ENCODE measurements at regions not wholly inside any gene's neighbourhood (a gene's known extent, or its start where the extent isn't known, plus 50 kb on each side); places are given as distances from the start of the nearest gene placed in this dataset.

DNA sequence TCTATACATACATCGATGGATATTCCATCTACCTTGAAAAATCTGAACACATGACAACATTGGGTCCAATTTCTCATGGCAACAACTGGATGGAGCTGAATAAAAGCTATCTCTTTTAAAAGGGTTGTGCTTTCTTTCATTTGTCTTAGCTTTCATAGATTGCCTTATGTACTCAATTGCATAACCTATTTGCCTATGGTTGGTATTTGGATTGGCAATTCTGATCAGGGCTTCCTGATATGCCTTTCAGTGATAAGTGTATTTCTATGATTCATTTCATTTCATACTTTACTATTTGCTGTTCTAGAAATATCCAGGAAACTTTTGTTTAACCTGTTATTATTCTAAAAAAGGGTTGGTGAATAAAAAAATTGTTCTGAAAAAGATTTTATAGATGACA is 509.9 kb downstream of the GRXCR1 start:
- Histone ChIP-seq H3K4me3 (ENCODE audit: low read length) (no peak overlapping the region), H3K9me3 (replicated peaks; ENCODE audit: control insufficient read depth, low read depth, low read length) (peaks cover 18% of the 10 kb centered on the region), H3K4me1 (ENCODE audit: control insufficient read depth, insufficient read depth, low read length) (no peaks in the 10 kb centered on the region), H3K36me3 (ENCODE audit: control insufficient read depth, insufficient read depth, low read length) (no peaks in the 10 kb centered on the region), H3K27ac (ENCODE audit: low read length) (no peak overlapping the region), H3K27me3 (ENCODE audit: control insufficient read depth, insufficient read depth, low read length) (no peaks in the 10 kb centered on the region)
- no peak for DNase-seq
- no CpG with 5 or more reads among the region's 1 CpG for WGBS (ENCODE audit: insufficient coverage)

GRCh38 chr4:43410636-43411035 is 518.1 kb downstream of the GRXCR1 start:
- no peaks in the 10 kb centered on the region for H3K36me3 ChIP-seq (ENCODE audit: control insufficient read depth, insufficient read depth, low read length)

DNA sequence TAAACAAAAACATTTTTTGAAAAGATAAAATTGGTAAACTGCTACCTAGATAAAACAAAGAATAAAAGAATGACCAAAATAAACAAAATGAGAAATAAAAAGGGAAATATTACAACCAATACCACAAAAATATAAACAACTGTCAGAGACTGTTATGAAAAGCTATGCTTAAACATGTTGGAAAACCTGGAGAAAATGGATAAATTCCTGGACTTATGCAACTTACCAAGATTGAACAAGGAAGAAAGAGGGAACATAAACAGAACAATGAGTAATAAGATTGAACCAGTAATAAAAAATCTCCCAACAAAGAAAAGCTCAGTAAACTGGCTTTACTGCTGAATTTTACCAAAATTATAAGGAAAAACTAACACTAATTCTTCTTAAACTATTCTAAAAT is 518.7 kb downstream of the GRXCR1 start:
- H3K27me3 ChIP-seq (ENCODE audit: control insufficient read depth, insufficient read depth, low read length): no peaks in the 10 kb centered on the region
- no peaks in the 10 kb centered on the region for H3K36me3 ChIP-seq (ENCODE audit: control insufficient read depth, insufficient read depth, low read length)
- H3K4me1 ChIP-seq (ENCODE audit: control insufficient read depth, insufficient read depth, low read length): no peaks in the 10 kb centered on the region
- DNase-seq: no peak
- no peak overlapping the region for H3K4me3 ChIP-seq (ENCODE audit: low read length)
- H3K9me3 ChIP-seq (replicated peaks; ENCODE audit: control insufficient read depth, low read depth, low read length): peaks cover 12% of the 10 kb centered on the region
- no peak overlapping the region for H3K27ac ChIP-seq (ENCODE audit: low read length)

More at GRCh38 chr4:43410636-43411035, 518.1 kb downstream of the GRXCR1 start:
- Histone ChIP-seq H3K4me3 (ENCODE audit: low read length) (no peak overlapping the region), H3K27me3 (ENCODE audit: control insufficient read depth, insufficient read depth, low read length) (no peaks in the 10 kb centered on the region), H3K4me1 (ENCODE audit: control insufficient read depth, insufficient read depth, low read length) (no peaks in the 10 kb centered on the region), H3K9me3 (replicated peaks; ENCODE audit: control insufficient read depth, low read depth, low read length) (peaks cover 18% of the 10 kb centered on the region), H3K27ac (ENCODE audit: low read length) (no peak overlapping the region)
- WGBS (ENCODE audit: insufficient coverage): 84% methylated on average over 4 of the region's 9 CpGs
- no peak for DNase-seq

DNA sequence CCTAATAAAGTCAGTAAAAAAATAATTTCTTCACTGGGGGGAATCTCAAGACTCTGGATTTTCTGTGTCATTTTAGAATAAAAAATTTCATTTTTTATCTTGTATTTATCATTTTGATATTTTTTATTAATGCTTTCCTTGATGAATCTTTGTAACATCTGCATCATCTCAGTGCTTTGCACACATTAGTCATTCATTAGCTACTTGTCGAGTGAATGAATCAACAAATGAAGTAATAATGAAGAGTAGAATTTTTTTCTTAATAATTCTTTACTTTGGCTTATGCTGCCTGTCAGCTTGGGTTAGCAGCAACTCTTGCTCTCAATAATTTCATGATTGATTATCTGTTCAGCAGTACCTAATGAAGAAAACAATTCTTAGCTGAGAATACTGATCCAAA is 530.8 kb downstream of the GRXCR1 start:
- Histone ChIP-seq H3K36me3 (ENCODE audit: control insufficient read depth, insufficient read depth, low read length) (no peaks in the 10 kb centered on the region), H3K4me3 (ENCODE audit: low read length) (no peak overlapping the region), H3K4me1 (ENCODE audit: control insufficient read depth, insufficient read depth, low read length) (no peaks in the 10 kb centered on the region), H3K27ac (ENCODE audit: low read length) (no peak overlapping the region), H3K27me3 (ENCODE audit: control insufficient read depth, insufficient read depth, low read length) (no peaks in the 10 kb centered on the region), H3K9me3 (replicated peaks; ENCODE audit: control insufficient read depth, low read depth, low read length) (peaks cover 8% of the 10 kb centered on the region)
- WGBS (ENCODE audit: insufficient coverage): no CpG with 5 or more reads among the region's 1 CpG
- DNase-seq: no peak

GRCh38 chr4:43425206-43425605 is 532.7 kb downstream of the GRXCR1 start:
- no CpG with 5 or more reads among the region's 1 CpG for WGBS (ENCODE audit: insufficient coverage)
- no peaks in the 10 kb centered on the region for H3K27me3 ChIP-seq (ENCODE audit: control insufficient read depth, insufficient read depth, low read length)
- no peak overlapping the region for H3K27ac ChIP-seq (ENCODE audit: low read length)
- peaks cover 3% of the 10 kb centered on the region for H3K9me3 ChIP-seq (replicated peaks; ENCODE audit: control insufficient read depth, low read depth, low read length)
- no peak for DNase-seq
- H3K4me1 ChIP-seq (ENCODE audit: control insufficient read depth, insufficient read depth, low read length): no peaks in the 10 kb centered on the region
- no peaks in the 10 kb centered on the region for H3K36me3 ChIP-seq (ENCODE audit: control insufficient read depth, insufficient read depth, low read length)
- no peak overlapping the region for H3K4me3 ChIP-seq (ENCODE audit: low read length)

- no peaks in the 10 kb centered on the region for H3K27me3 ChIP-seq (ENCODE audit: control insufficient read depth, insufficient read depth, low read length)
- WGBS (ENCODE audit: insufficient coverage): no CpG with 5 or more reads among the region's 1 CpG
- H3K4me1 ChIP-seq (ENCODE audit: control insufficient read depth, insufficient read depth, low read length): no peaks in the 10 kb centered on the region
- no peak for DNase-seq
- H3K9me3 ChIP-seq (replicated peaks; ENCODE audit: control insufficient read depth, low read depth, low read length): peaks cover 4% of the 10 kb centered on the region
- H3K4me3 ChIP-seq (ENCODE audit: low read length): no peak overlapping the region
- H3K27ac ChIP-seq (ENCODE audit: low read length): no peak overlapping the region
- no peaks in the 10 kb centered on the region for H3K36me3 ChIP-seq (ENCODE audit: control insufficient read depth, insufficient read depth, low read length)
These were observed 542.8 kb downstream of the GRXCR1 start for GRCh38 chr4:43435291-43435690.

- peaks cover 2% of the 10 kb centered on the region for H3K4me1 ChIP-seq (ENCODE audit: control insufficient read depth, insufficient read depth, low read length)
- no peak overlapping the region for H3K4me3 ChIP-seq (ENCODE audit: low read length)
- H3K9me3 ChIP-seq (replicated peaks; ENCODE audit: control insufficient read depth, low read depth, low read length): peaks cover 2% of the 10 kb centered on the region
- H3K27ac ChIP-seq (ENCODE audit: low read length): no peak overlapping the region
- no peaks in the 10 kb centered on the region for H3K27me3 ChIP-seq (ENCODE audit: control insufficient read depth, insufficient read depth, low read length)
- H3K36me3 ChIP-seq (ENCODE audit: control insufficient read depth, insufficient read depth, low read length): no peaks in the 10 kb centered on the region
- DNase-seq: no peak
These were observed 560.4 kb downstream of the GRXCR1 start for GRCh38 chr4:43452948-43453347.

DNA sequence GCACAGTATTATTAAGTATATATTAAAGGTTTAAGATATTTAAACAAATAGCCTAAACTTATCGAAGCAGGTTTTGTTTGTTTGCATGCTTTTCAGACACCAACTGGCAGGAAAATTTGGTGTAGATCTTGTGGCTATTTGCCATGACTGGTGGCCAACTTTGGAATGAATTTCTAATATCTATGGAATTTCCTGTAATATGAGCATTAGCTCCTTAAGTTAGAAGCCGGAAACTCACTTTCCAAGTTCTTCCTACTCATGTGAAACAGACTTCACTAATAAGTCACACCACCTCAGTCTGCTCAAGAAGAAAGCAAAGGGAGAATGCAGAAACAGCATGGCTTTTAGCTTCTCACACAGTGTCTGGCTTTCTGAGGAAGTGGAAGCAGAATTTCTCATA is 563.9 kb downstream of the GRXCR1 start:
- DNase-seq: peak; percentile 1
- no CpG with 5 or more reads among the region's 2 CpGs for WGBS (ENCODE audit: insufficient coverage)
- Histone ChIP-seq H3K4me1 (ENCODE audit: control insufficient read depth, insufficient read depth, low read length) (peaks cover 2% of the 10 kb centered on the region), H3K4me3 (ENCODE audit: low read length) (no peak overlapping the region), H3K9me3 (replicated peaks; ENCODE audit: control insufficient read depth, low read depth, low read length) (no peaks in the 10 kb centered on the region), H3K36me3 (ENCODE audit: control insufficient read depth, insufficient read depth, low read length) (no peaks in the 10 kb centered on the region), H3K27me3 (ENCODE audit: control insufficient read depth, insufficient read depth, low read length) (no peaks in the 10 kb centered on the region), H3K27ac (ENCODE audit: low read length) (no peak overlapping the region)

DNA sequence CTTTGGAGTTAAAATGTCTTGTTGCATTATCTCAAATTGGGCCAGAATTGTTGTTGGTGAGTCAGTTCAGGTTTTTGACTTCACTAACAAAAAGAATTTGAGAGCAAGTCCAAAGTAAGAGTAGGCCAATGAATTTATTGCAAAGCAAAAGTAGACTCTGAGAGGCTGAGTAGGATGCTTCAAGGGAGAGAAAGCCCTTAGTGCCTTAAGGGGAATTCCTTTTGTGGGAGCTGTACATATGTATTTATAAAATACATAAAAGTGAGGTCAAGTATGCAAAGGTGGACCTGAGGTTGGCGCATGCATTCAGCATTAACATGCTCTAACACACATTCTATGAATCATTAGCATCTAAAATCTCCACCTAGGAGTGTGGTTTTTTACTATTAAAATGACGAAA is 565.4 kb downstream of the GRXCR1 start:
- no peak overlapping the region for H3K27ac ChIP-seq (ENCODE audit: low read length)
- no CpG with 5 or more reads among the region's 2 CpGs for WGBS (ENCODE audit: insufficient coverage)
- no peak overlapping the region for H3K4me3 ChIP-seq (ENCODE audit: low read length)
- no peaks in the 10 kb centered on the region for H3K36me3 ChIP-seq (ENCODE audit: control insufficient read depth, insufficient read depth, low read length)
- peaks cover 2% of the 10 kb centered on the region for H3K4me1 ChIP-seq (ENCODE audit: control insufficient read depth, insufficient read depth, low read length)
- H3K27me3 ChIP-seq (ENCODE audit: control insufficient read depth, insufficient read depth, low read length): no peaks in the 10 kb centered on the region
- H3K9me3 ChIP-seq (replicated peaks; ENCODE audit: control insufficient read depth, low read depth, low read length): no peaks in the 10 kb centered on the region
- no peak for DNase-seq

DNA sequence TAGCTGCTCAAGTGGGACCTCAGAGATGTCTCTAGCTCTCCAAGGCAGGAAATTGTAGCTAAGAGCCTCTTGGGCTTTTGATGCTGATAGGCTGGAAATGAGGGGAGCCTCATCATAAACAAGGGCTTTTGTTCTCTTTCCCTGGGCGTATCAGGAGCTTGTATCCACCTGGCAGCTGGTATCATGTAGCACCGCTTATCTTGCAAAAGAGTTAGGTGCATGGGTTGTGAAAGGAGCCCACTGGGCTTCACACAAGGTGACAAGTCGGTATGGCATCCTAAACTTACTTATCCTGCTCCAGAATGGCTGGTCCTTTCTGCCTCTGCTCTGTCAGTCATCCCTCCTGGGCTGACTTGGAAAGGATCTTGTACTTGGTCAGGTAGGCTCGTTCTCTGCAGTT is 565.8 kb downstream of the GRXCR1 start:
- no peaks in the 10 kb centered on the region for H3K9me3 ChIP-seq (replicated peaks; ENCODE audit: control insufficient read depth, low read depth, low read length)
- H3K27me3 ChIP-seq (ENCODE audit: control insufficient read depth, insufficient read depth, low read length): no peaks in the 10 kb centered on the region
- WGBS (ENCODE audit: insufficient coverage): no CpG with 5 or more reads among the region's 4 CpGs
- no peak overlapping the region for H3K4me3 ChIP-seq (ENCODE audit: low read length)
- no peak for DNase-seq
- no peak overlapping the region for H3K27ac ChIP-seq (ENCODE audit: low read length)
- peaks cover 2% of the 10 kb centered on the region for H3K4me1 ChIP-seq (ENCODE audit: control insufficient read depth, insufficient read depth, low read length)
- no peaks in the 10 kb centered on the region for H3K36me3 ChIP-seq (ENCODE audit: control insufficient read depth, insufficient read depth, low read length)

- no peak for DNase-seq
- Histone ChIP-seq H3K4me1 (ENCODE audit: control insufficient read depth, insufficient read depth, low read length) (no peaks in the 10 kb centered on the region), H3K27ac (ENCODE audit: low read length) (no peak overlapping the region), H3K36me3 (ENCODE audit: control insufficient read depth, insufficient read depth, low read length) (no peaks in the 10 kb centered on the region), H3K9me3 (replicated peaks; ENCODE audit: control insufficient read depth, low read depth, low read length) (peaks cover 29% of the 10 kb centered on the region), H3K27me3 (ENCODE audit: control insufficient read depth, insufficient read depth, low read length) (no peaks in the 10 kb centered on the region), H3K4me3 (ENCODE audit: low read length) (no peak overlapping the region)
- WGBS (ENCODE audit: insufficient coverage): 79% methylated on average over 4 of the region's 5 CpGs
These were observed 579.4 kb downstream of the GRXCR1 start for GRCh38 chr4:43471950-43472349.

All from muscle of leg (tissue), 3 donors.